ENCODE measurements at regions not wholly inside any gene's neighbourhood (a gene's known extent, or its start where the extent isn't known, plus 50 kb on each side); places are given as distances from the start of the nearest gene placed in this dataset.
"Not testable (repeated sequence)": the region's sequence is repeated elsewhere in the genome, so short reads cannot be mapped to it uniquely, and the experiment has no call there.

DNA sequence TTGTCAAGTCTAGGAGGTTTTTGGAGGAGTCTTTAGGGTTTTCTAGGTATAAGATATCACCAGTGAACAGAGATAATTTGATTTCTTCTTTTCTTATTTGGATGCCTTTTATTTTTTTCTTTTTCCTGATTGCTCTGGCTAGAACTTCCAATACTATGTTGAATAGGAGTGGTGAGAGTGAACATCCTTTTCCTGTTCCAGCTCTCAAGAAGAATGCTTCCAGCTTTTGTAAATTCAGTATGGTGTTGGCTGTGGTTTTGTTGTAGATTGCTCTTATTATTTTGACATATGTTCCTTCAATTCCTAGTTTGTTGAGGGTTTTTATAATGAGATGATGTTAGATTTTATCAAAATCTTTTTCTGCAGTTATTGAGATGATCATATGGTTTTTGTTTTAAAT lies 165.6 kb upstream of the WDFY3 start:
- Histone ChIP-seq H3K36me3 (ENCODE audit: low read length) (no peaks in the 10 kb centered on the region), H3K9me3 (ENCODE audit: insufficient read depth, low read length) (no peaks in the 10 kb centered on the region), H3K4me2 (ENCODE audit: low read depth, low read length, poor library complexity, severe bottlenecking) (no peak overlapping the region), H2AFZ (ENCODE audit: low read depth, low read length, severe bottlenecking) (no peak overlapping the region), H3K9me2 (replicated peaks; ENCODE audit: insufficient read depth, low read length) (no peaks in the 10 kb centered on the region), H3F3A (ENCODE audit: insufficient read depth) (no peaks in the 10 kb centered on the region), H3K9ac (ENCODE audit: low read length) (no peak overlapping the region), H3K4me3 (ENCODE audit: insufficient read depth, low read length, poor library complexity, severe bottlenecking) (no peak overlapping the region), H4K20me1 (ENCODE audit: low read depth, low read length) (no peaks in the 10 kb centered on the region), H3K27ac (ENCODE audit: low read depth, low read length) (no peak overlapping the region), H3K27me3 (ENCODE audit: low read length) (no peaks in the 10 kb centered on the region), H3K79me2 (ENCODE audit: insufficient read depth, low read length) (no peaks in the 10 kb centered on the region)
- TF ChIP-seq, protein P1, sequence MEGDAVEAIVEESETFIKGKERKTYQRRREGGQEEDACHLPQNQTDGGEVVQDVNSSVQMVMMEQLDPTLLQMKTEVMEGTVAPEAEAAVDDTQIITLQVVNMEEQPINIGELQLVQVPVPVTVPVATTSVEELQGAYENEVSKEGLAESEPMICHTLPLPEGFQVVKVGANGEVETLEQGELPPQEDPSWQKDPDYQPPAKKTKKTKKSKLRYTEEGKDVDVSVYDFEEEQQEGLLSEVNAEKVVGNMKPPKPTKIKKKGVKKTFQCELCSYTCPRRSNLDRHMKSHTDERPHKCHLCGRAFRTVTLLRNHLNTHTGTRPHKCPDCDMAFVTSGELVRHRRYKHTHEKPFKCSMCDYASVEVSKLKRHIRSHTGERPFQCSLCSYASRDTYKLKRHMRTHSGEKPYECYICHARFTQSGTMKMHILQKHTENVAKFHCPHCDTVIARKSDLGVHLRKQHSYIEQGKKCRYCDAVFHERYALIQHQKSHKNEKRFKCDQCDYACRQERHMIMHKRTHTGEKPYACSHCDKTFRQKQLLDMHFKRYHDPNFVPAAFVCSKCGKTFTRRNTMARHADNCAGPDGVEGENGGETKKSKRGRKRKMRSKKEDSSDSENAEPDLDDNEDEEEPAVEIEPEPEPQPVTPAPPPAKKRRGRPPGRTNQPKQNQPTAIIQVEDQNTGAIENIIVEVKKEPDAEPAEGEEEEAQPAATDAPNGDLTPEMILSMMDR (IDR thresholded peaks at IDR 0.05; ENCODE audit: insufficient read depth, low read length, poor library complexity, severe bottlenecking), result no peak
- TF ChIP-seq EZH2phosphoT487 (conservative IDR thresholded peaks at IDR 0.05; ENCODE audit: low read length), result no peak

DNA sequence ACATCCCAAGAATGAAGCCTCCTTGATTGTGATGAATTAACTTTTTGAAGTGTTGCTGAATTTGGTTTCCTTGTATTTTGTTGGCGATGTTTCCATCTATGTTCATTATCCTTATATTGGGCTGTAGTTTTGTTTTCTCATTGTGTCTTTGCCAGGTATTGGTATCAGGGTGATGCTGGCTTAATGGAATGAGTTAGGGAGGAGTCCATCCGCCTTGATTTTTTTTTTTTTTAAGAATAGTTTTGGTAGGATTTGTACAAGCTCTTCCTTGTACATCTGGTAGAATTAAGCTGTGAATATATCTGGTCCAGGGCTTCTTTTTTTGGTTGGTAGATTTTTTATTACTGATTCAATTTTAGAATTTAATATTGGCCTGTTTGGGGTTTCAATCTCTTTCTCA lies 166.1 kb upstream of the WDFY3 start:
- H3K9me2 ChIP-seq (replicated peaks; ENCODE audit: insufficient read depth, low read length), result no peaks in the 10 kb centered on the region
- no peak for TF ChIP-seq EZH2phosphoT487 (conservative IDR thresholded peaks at IDR 0.05; ENCODE audit: low read length)
- TF ChIP-seq, protein P1 (IDR thresholded peaks at IDR 0.05; ENCODE audit: insufficient read depth, low read length, poor library complexity, severe bottlenecking), result no peak
- H3K36me3 ChIP-seq (ENCODE audit: low read length), result no peaks in the 10 kb centered on the region
- no peaks in the 10 kb centered on the region for H3K79me2 ChIP-seq (ENCODE audit: insufficient read depth, low read length)
- H3K4me3 ChIP-seq (ENCODE audit: insufficient read depth, low read length, poor library complexity, severe bottlenecking), result no peak overlapping the region
- no peak overlapping the region for H3K27ac ChIP-seq (ENCODE audit: low read depth, low read length)
- H3K9me3 ChIP-seq (ENCODE audit: insufficient read depth, low read length), result no peaks in the 10 kb centered on the region
- no peaks in the 10 kb centered on the region for H3K27me3 ChIP-seq (ENCODE audit: low read length)
- no peak overlapping the region for H3K9ac ChIP-seq (ENCODE audit: low read length)
- H3K4me2 ChIP-seq (ENCODE audit: low read depth, low read length, poor library complexity, severe bottlenecking), result no peak overlapping the region
- H3F3A ChIP-seq (ENCODE audit: insufficient read depth), result no peaks in the 10 kb centered on the region
- H4K20me1 ChIP-seq (ENCODE audit: low read depth, low read length), result no peaks in the 10 kb centered on the region
- H2AFZ ChIP-seq (ENCODE audit: low read depth, low read length, severe bottlenecking), result no peak overlapping the region

DNA sequence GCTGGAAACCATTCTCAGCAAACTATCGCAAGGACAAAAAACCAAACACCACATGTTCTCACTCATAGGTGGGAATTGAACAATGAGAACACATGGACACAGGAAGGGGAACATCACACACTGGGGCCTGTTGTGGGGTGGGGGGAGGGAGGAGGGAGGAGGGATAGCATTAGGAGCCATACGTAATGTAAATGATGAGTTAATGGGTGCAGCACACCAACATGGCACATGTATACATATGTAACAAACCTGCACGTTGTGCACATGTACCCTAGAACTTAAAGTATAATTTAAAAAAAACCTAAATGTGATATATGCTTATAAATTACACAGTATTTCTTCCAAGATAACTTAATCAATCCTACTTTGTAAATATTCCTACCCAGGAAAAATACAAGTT lies 173.3 kb upstream of the WDFY3 start:
- H3K79me2 ChIP-seq (ENCODE audit: insufficient read depth, low read length); H3K9ac ChIP-seq (ENCODE audit: low read length); H3K9me3 ChIP-seq (ENCODE audit: insufficient read depth, low read length); H3F3A ChIP-seq (ENCODE audit: insufficient read depth); H3K9me2 ChIP-seq (replicated peaks; ENCODE audit: insufficient read depth, low read length); H3K27ac ChIP-seq (ENCODE audit: low read depth, low read length); H3K27me3 ChIP-seq (ENCODE audit: low read length); H2AFZ ChIP-seq (ENCODE audit: low read depth, low read length, severe bottlenecking); H3K36me3 ChIP-seq (ENCODE audit: low read length); H4K20me1 ChIP-seq (ENCODE audit: low read depth, low read length); H3K4me3 ChIP-seq (ENCODE audit: insufficient read depth, low read length, poor library complexity, severe bottlenecking); H3K4me2 ChIP-seq (ENCODE audit: low read depth, low read length, poor library complexity, severe bottlenecking): not testable (repeated sequence)

DNA sequence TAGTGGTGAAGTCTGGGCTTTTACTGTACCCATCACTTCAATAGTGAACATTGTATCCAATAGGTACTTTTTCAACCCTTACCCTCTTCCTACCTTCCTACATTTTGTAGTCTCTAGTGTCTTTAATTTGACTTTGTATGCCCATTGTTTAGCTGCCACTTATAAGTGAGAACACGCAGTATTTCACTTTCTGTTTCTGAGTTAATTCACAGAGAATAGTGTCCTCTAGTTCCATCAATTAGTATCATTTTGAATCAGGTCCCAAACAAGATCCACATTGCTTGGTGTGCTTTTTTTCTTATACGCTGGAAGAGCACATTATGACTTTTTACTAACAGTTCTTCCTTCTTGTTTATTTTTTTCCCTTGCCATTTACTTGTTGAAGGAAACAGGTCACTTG lies 176.0 kb upstream of the WDFY3 start:
- Histone ChIP-seq H3K4me3 (ENCODE audit: insufficient read depth, low read length, poor library complexity, severe bottlenecking) (no peak overlapping the region), H4K20me1 (ENCODE audit: low read depth, low read length) (no peaks in the 10 kb centered on the region), H3K79me2 (ENCODE audit: insufficient read depth, low read length) (no peaks in the 10 kb centered on the region), H3K9me3 (ENCODE audit: insufficient read depth, low read length) (no peaks in the 10 kb centered on the region), H3K27ac (ENCODE audit: low read depth, low read length) (no peak overlapping the region), H3K9ac (ENCODE audit: low read length) (no peak overlapping the region), H2AFZ (ENCODE audit: low read depth, low read length, severe bottlenecking) (no peak overlapping the region), H3K36me3 (ENCODE audit: low read length) (no peaks in the 10 kb centered on the region), H3K27me3 (ENCODE audit: low read length) (no peaks in the 10 kb centered on the region), H3K9me2 (replicated peaks; ENCODE audit: insufficient read depth, low read length) (no peaks in the 10 kb centered on the region), H3F3A (ENCODE audit: insufficient read depth) (no peaks in the 10 kb centered on the region), H3K4me2 (ENCODE audit: low read depth, low read length, poor library complexity, severe bottlenecking) (no peak overlapping the region)
- TF ChIP-seq EZH2phosphoT487 (conservative IDR thresholded peaks at IDR 0.05; ENCODE audit: low read length), result no peak
- TF ChIP-seq, protein P1 (IDR thresholded peaks at IDR 0.05; ENCODE audit: insufficient read depth, low read length, poor library complexity, severe bottlenecking), result no peak

Measured in SU-DHL-6 (cell line).